OCI-LY7 (cell line): ENCODE measurements at regions not wholly inside any gene's neighbourhood (a gene's known extent, or its start where the extent isn't known, plus 50 kb on each side); places are given as distances from the start of the nearest gene placed in this dataset.

Experiments
- BruUV-seq: library from RNA; stranded (reverse); fragments of 400-500 nt; replicated peaks from 2 replicates; lab custom pipeline; 2021; lab: Mats Ljungman, UMichigan
- CTCF ChIA-PET: fragments of 300-600 bp; sonication (Branson Sonifier 250); formaldehyde crosslinking; loops from one replicate; lab custom pipeline; 2022; ENCODE audit warnings: antibody characterized with exemption; ENCODE audit not compliant: unreplicated experiment; lab: Charles Lee
- POLR2A ChIA-PET: fragments of 300-600 bp; sonication (Branson Sonifier 250); formaldehyde crosslinking; loops from one replicate; lab custom pipeline; 2022; ENCODE audit warnings: antibody characterized with exemption; lab: Charles Lee
- DNase-seq: peaks from one replicate; pipeline ENCODE4 v3.0.0-alpha.2; 2015; ENCODE audit warnings: low spot score
- H2AFZ ChIP-seq: fragments of 200-600 bp; sonication (generic), shearing (Covaris generic); 2 replicates; pipeline ENCODE4 v1.6.1; 2014; ENCODE audit warnings: mild to moderate bottlenecking, antibody characterized with exemption, low read length, moderate library complexity
- H3K27ac ChIP-seq: fragments of 200-600 bp; sonication (generic); 2 replicates; pipeline ENCODE4 v1.5.1; 2014; ENCODE audit warnings: mixed run types, low read depth, mild to moderate bottlenecking, moderate library complexity, low read length, inconsistent platforms; ENCODE audit not compliant: poor library complexity, severe bottlenecking
- H3K36me3 ChIP-seq: fragments of 200-600 bp; sonication (generic); 2 replicates; pipeline ENCODE4 v1.6.1; 2014; ENCODE audit warnings: mild to moderate bottlenecking, antibody characterized with exemption, low read length, moderate library complexity, mixed read lengths; ENCODE audit not compliant: insufficient read depth
- H3K4me1 ChIP-seq: fragments of 200-600 bp; sonication (generic); 2 replicates; pipeline ENCODE4 v1.5.1; 2014; ENCODE audit warnings: mild to moderate bottlenecking, low read length; ENCODE audit not compliant: insufficient read depth, poor library complexity, severe bottlenecking
- H3K4me2 ChIP-seq: fragments of 200-600 bp; sonication (generic); 2 replicates; pipeline ENCODE4 v1.6.1; 2014; ENCODE audit warnings: mild to moderate bottlenecking, low read length
- H3K4me3 ChIP-seq: fragments of 200-600 bp; sonication (generic); 2 replicates; pipeline ENCODE4 v1.5.1; 2014; ENCODE audit warnings: mild to moderate bottlenecking, low read depth, low read length; ENCODE audit not compliant: poor library complexity, severe bottlenecking
- H3K79me2 ChIP-seq: fragments of 200-600 bp; sonication (generic); 2 replicates; pipeline ENCODE4 v1.6.1; 2016; ENCODE audit warnings: low read depth, mild to moderate bottlenecking, low read length, moderate library complexity, mixed read lengths; ENCODE audit not compliant: insufficient read depth
- H3K9me2 ChIP-seq: fragments of 200-600 bp; sonication (generic); 2 replicates; pipeline ENCODE4 v1.6.1; 2016; ENCODE audit warnings: mild to moderate bottlenecking, low read length, mixed read lengths; ENCODE audit not compliant: insufficient read depth
- H3K9me3 ChIP-seq: fragments of 200-600 bp; sonication (generic); 2 replicates; pipeline ENCODE4 v1.6.1; 2014; ENCODE audit warnings: mild to moderate bottlenecking, mixed run types, low read length, mixed read lengths
- H4K20me1 ChIP-seq: fragments of 200-600 bp; sonication (generic); 2 replicates; pipeline ENCODE4 v1.6.1; 2014; ENCODE audit warnings: mild to moderate bottlenecking, antibody characterized with exemption, low read length, moderate library complexity, mixed read lengths; ENCODE audit not compliant: insufficient read depth
- EZH2phosphoT487 ChIP-seq: fragments of 200-600 bp; sonication (generic); IDR thresholded peaks from 2 replicates; pipeline ENCODE4 v1.6.1; 2018; ENCODE audit warnings: low read depth, borderline replicate concordance, mild to moderate bottlenecking, mixed run types, antibody characterized with exemption, low read length, moderate library complexity, mixed read lengths
- intact Hi-C: fragments of 100-400 bp; cut with micrococcal nuclease; formaldehyde crosslinking; loops from one replicate; pipeline ENCODE4 v1.10.0; 2022; ENCODE audit not compliant: unreplicated experiment
- TF ChIP-seq, protein P1 (sequence below): fragments of 200-600 bp; sonication (generic); conservative IDR thresholded peaks from 2 replicates; pipeline ENCODE4 v1.5.1; 2014; ENCODE audit warnings: mild to moderate bottlenecking, antibody characterized with exemption, low read length, moderate library complexity, mixed read lengths

DNA sequence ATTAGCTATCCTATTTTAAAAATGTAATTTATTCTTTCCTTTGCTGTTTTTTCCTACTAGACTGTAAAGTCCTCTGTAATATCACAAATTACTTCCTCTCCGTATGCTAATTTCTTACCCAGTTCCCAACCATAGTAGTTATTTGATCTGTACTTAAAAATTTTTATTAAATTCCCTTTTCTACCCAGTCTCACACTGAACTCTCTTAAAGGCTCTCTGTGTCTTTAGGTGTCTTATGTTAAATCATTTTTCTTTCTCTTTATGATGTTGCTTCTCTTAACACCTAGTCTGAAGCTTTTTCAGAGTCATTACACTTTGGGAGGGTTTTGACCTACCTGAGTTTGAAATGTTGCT is 378.6 kb downstream of the NSUN3 start:
- Histone ChIP-seq H2AFZ (no peak overlapping the region), H3K4me2 (no peak overlapping the region), H3K36me3 (no peaks in the 10 kb centered on the region), H3K4me3 (no peak overlapping the region), H3K27ac (no peak overlapping the region), H3K4me1 (no peaks in the 10 kb centered on the region), H3K79me2 (no peaks in the 10 kb centered on the region), H3K9me2 (no peaks in the 10 kb centered on the region), H4K20me1 (no peaks in the 10 kb centered on the region), H3K9me3 (no peaks in the 10 kb centered on the region)
- no peak for DNase-seq
- BruUV-seq, result no TSS peak
- ChIA-PET POLR2A (interaction anchor here (0.7 kb wide), 1 partner anchor 38 kb away, joined by 3 read pairs; no protein-coding TSS in a partner anchor), CTCF (no interaction called here)
- no peak for TF ChIP-seq EZH2phosphoT487
- TF ChIP-seq, protein P1, sequence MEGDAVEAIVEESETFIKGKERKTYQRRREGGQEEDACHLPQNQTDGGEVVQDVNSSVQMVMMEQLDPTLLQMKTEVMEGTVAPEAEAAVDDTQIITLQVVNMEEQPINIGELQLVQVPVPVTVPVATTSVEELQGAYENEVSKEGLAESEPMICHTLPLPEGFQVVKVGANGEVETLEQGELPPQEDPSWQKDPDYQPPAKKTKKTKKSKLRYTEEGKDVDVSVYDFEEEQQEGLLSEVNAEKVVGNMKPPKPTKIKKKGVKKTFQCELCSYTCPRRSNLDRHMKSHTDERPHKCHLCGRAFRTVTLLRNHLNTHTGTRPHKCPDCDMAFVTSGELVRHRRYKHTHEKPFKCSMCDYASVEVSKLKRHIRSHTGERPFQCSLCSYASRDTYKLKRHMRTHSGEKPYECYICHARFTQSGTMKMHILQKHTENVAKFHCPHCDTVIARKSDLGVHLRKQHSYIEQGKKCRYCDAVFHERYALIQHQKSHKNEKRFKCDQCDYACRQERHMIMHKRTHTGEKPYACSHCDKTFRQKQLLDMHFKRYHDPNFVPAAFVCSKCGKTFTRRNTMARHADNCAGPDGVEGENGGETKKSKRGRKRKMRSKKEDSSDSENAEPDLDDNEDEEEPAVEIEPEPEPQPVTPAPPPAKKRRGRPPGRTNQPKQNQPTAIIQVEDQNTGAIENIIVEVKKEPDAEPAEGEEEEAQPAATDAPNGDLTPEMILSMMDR, result no peak
- intact Hi-C loops, result no loop called here

DNA sequence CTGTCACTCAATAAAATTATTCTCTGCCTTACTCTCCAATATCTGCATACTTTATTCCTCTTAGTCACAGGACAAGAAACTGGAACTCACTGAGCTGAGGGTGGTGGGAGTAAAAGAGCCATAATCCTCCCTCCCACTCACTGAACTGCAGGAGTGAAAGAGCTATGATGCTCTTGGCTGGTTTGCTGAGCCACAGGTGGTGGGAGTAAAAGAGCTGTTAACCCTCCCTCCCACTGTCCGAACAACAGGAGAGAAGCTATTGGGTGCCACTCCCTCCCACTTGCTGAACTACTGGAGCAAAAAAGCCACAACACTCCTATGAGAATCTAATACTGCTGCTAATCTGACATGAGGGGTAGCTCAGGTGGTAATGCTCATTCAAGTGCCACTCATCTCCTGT is 391.0 kb downstream of the NSUN3 start:
- DNase-seq, result no peak
- Histone ChIP-seq H2AFZ (no peak overlapping the region), H4K20me1 (no peaks in the 10 kb centered on the region), H3K79me2 (no peaks in the 10 kb centered on the region), H3K36me3 (no peaks in the 10 kb centered on the region), H3K27ac (no peak overlapping the region), H3K4me3 (no peak overlapping the region), H3K4me1 (no peaks in the 10 kb centered on the region), H3K9me3 (no peaks in the 10 kb centered on the region), H3K4me2 (no peak overlapping the region), H3K9me2 (no peaks in the 10 kb centered on the region)
- TF ChIP-seq, protein P1, result no peak
- no peak for TF ChIP-seq EZH2phosphoT487
- POLR2A ChIA-PET, result no interaction called here
- no TSS peak for BruUV-seq
- intact Hi-C loops, result no loop called here
- CTCF ChIA-PET, result no interaction called here

DNA sequence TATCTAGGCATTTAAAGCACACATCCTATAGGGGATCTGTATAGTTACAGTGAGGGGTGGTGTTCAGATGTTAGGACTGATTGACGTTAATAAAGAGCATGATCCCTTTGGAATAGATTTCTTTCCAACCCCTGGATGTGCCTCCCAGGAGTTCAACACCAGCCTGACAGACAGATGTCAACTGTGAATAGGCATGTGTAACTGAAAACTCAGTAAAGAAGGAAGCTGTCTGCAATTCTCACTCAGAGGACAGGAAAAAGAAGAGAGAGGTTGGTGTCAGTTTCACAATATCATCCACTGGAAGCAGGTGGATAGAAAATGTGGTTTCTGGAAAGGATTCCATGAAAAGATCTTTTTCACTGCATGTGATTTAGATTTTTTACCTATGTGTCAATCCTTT is 396.3 kb downstream of the NSUN3 start:
- H3K9me3 ChIP-seq, result no peaks in the 10 kb centered on the region
- no peak for TF ChIP-seq EZH2phosphoT487
- TF ChIP-seq, protein P1, result no peak
- ChIA-PET POLR2A (interaction anchor here (1.1 kb wide), 1 partner anchor 15 kb away, joined by 5 read pairs; no protein-coding TSS in a partner anchor), CTCF (no interaction called here)
- H3K4me3 ChIP-seq, result no peak overlapping the region
- no peaks in the 10 kb centered on the region for H3K36me3 ChIP-seq
- H2AFZ ChIP-seq, result no peak overlapping the region
- H4K20me1 ChIP-seq, result no peaks in the 10 kb centered on the region
- BruUV-seq, result no TSS peak
- no peaks in the 10 kb centered on the region for H3K9me2 ChIP-seq
- no peak overlapping the region for H3K4me2 ChIP-seq
- DNase-seq, result no peak
- H3K4me1 ChIP-seq, result no peaks in the 10 kb centered on the region
- no peaks in the 10 kb centered on the region for H3K79me2 ChIP-seq
- no peak overlapping the region for H3K27ac ChIP-seq
- intact Hi-C loops, result no loop called here
